Nephron (organoid): ENCODE measurements at regions not wholly inside any gene's neighbourhood (a gene's known extent, or its start where the extent isn't known, plus 50 kb on each side); places are given as distances from the start of the nearest gene placed in this dataset.

Source experiments
- H3K27ac Mint-ChIP-seq, 3 experiments: 2 replicates each; pipeline ENCODE4 v1.8.0; 2020; ENCODE audit warnings: mixed read lengths in 3 of 3, mild to moderate bottlenecking in 2 of 3, moderate library complexity in 1 of 3
- H3K27me3 Mint-ChIP-seq: 2 replicates; pipeline ENCODE4 v1.8.0; 2021; ENCODE audit warnings: low read depth, mild to moderate bottlenecking, moderate library complexity, mixed read lengths
- H3K36me3 Mint-ChIP-seq: 2 replicates; pipeline ENCODE4 v1.8.0; 2020; ENCODE audit warnings: low read depth, mixed read lengths
- H3K4me1 Mint-ChIP-seq: 2 replicates; pipeline ENCODE4 v1.8.0; 2020; ENCODE audit warnings: mixed read lengths
- H3K4me3 Mint-ChIP-seq, 3 experiments: 2 replicates each; pipeline ENCODE4 v1.8.0; 2020; ENCODE audit warnings: mild to moderate bottlenecking in 3 of 3, mixed read lengths in 3 of 3, moderate library complexity in 2 of 3
- H3K9me3 Mint-ChIP-seq: 2 replicates; pipeline ENCODE4 v1.8.0; 2020; ENCODE audit warnings: mixed read lengths
- CTCF ChIP-seq, 3 experiments: fragments of 200-600 bp; sonication (generic); IDR thresholded peaks; one replicate each; pipeline ENCODE4 v1.5.0; 2021; ENCODE audit warnings: antibody characterized with exemption in 3 of 3; ENCODE audit not compliant: unreplicated experiment in 3 of 3

DNA sequence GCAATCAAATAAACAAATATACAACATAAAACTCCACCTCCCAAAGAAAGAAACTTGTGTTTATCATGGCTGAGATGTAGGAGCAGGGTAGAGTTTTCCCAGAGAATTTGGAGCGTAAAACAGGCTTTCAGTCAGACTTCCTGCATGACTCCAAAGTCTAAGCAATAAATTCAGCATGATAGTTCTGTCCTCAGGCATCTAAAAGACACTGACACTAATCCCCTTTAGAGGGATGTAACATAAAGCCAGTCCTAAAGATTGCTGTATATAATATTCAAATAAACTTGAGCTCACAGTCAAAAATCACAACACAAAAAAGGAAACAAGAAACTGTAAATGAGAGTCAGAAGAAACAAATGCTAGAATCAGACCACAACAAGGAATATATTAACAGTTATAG lies 234.4 kb downstream of the CENPW start:
- Mint-ChIP-seq H3K36me3 (no peaks in the 10 kb centered on the region), H3K4me1 (peaks cover 10% of the 10 kb centered on the region), H3K27me3 (no peaks in the 10 kb centered on the region), H3K4me3 (no peak overlapping the region), H3K9me3 (no peaks in the 10 kb centered on the region), H3K27ac (peak overlapping the region; percentile 0 to 59 (median 18))
- TF ChIP-seq CTCF (IDR thresholded peaks at IDR 0.05; ENCODE audit: unreplicated experiment in 3 of 3), result no peak

GRCh38 chr6:126581316-126581715 lies 241.4 kb downstream of the CENPW start:
- no peak overlapping the region for H3K4me3 Mint-ChIP-seq
- peaks cover 4% of the 10 kb centered on the region for H3K9me3 Mint-ChIP-seq
- H3K4me1 Mint-ChIP-seq, result no peaks in the 10 kb centered on the region
- no peak for TF ChIP-seq CTCF (IDR thresholded peaks at IDR 0.05; ENCODE audit: unreplicated experiment in 3 of 3)
- H3K27ac Mint-ChIP-seq, result no peak overlapping the region
- H3K27me3 Mint-ChIP-seq, result no peaks in the 10 kb centered on the region
- no peaks in the 10 kb centered on the region for H3K36me3 Mint-ChIP-seq

- Mint-ChIP-seq H3K27ac (peak overlapping the region in 2 of 3 experiments; percentile 18 to 68), H3K9me3 (peaks cover 22% of the 10 kb centered on the region), H3K27me3 (no peaks in the 10 kb centered on the region), H3K4me3 (no peak overlapping the region), H3K36me3 (peaks cover 5% of the 10 kb centered on the region), H3K4me1 (peaks cover 10% of the 10 kb centered on the region)
- no peak for TF ChIP-seq CTCF (IDR thresholded peaks at IDR 0.05; ENCODE audit: unreplicated experiment in 3 of 3)
Measured at GRCh38 chr6:126600258-126600916, 260.5 kb downstream of the CENPW start.

DNA sequence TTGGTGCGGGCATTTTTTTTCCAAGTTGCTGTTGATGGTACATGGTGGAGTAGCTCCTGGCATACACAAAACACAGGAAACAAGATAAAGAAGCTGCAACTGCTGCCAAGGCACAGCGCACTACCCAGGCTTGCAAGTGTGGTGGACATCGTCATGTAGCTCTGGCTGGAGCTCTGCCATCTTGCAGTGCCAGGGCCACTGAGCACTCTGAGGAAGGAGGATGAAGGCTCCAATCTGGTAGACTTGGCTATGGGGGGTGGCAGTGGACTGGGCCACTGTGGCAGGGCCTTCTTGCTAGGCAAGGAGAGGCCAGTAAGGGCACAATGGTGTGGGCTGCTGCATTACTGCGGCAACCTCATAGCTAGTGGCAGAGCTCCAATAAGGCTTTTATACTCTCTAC lies 263.5 kb downstream of the CENPW start:
- H3K27ac Mint-ChIP-seq, result no peak overlapping the region
- H3K4me3 Mint-ChIP-seq, result no peak overlapping the region
- H3K4me1 Mint-ChIP-seq, result peaks cover 10% of the 10 kb centered on the region
- no peak for TF ChIP-seq CTCF (IDR thresholded peaks at IDR 0.05; ENCODE audit: unreplicated experiment in 3 of 3)
- peaks cover 18% of the 10 kb centered on the region for H3K9me3 Mint-ChIP-seq
- no peaks in the 10 kb centered on the region for H3K27me3 Mint-ChIP-seq
- peaks cover 5% of the 10 kb centered on the region for H3K36me3 Mint-ChIP-seq

DNA sequence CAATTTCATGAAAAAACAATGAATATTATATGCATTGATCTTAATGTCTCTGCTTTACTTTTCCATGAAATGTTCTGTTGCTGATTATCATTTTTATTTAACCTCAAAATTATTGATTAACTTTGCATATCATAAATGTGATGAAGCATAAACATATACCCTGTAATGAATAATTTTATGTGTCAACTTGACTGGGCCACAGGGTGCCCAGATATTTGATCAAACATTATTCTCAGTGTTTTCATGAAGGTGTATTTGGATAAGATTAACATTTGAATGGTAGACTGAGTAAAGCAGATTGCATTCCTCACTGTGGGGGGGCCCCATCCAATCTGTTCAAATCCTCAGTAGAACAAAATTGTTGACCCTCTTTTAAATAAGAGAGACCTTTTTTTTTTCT lies 265.2 kb downstream of the CENPW start:
- TF ChIP-seq CTCF (IDR thresholded peaks at IDR 0.05; ENCODE audit: unreplicated experiment in 3 of 3), result no peak
- H3K4me1 Mint-ChIP-seq, result peaks cover 8% of the 10 kb centered on the region

GRCh38 chr6:126607289-126607688 lies 267.4 kb downstream of the CENPW start:
- Mint-ChIP-seq H3K27me3 (no peaks in the 10 kb centered on the region), H3K36me3 (no peaks in the 10 kb centered on the region), H3K9me3 (peaks cover 23% of the 10 kb centered on the region), H3K4me3 (no peak overlapping the region), H3K4me1 (no peaks in the 10 kb centered on the region), H3K27ac (no peak overlapping the region)
- TF ChIP-seq CTCF (IDR thresholded peaks at IDR 0.05; ENCODE audit: unreplicated experiment in 3 of 3), result no peak

More for the DNA sequence above, 265.2 kb downstream of the CENPW start:
- Mint-ChIP-seq H3K36me3 (peaks cover 2% of the 10 kb centered on the region), H3K27ac (no peak overlapping the region), H3K4me3 (no peak overlapping the region), H3K9me3 (peaks cover 16% of the 10 kb centered on the region), H3K27me3 (no peaks in the 10 kb centered on the region)
